BE2C (cell line): ENCODE measurements at regions not wholly inside any gene's neighbourhood (a gene's known extent, or its start where the extent isn't known, plus 50 kb on each side); places are given as distances from the start of the nearest gene placed in this dataset.

Source experiments
- DNase-seq: peaks from one replicate; pipeline ENCODE4 v3.0.0-alpha.2; 2020
- H3K27me3 ChIP-seq: fragments of 250-450 bp; sonication (Bioruptor Pico); 2 replicates; pipeline ENCODE4 v1.5.1; 2020; ENCODE audit warnings: mild to moderate bottlenecking
- H3K36me3 ChIP-seq: fragments of 250-450 bp; sonication (Bioruptor Pico); 2 replicates; pipeline ENCODE4 v1.5.1; 2020; ENCODE audit warnings: mild to moderate bottlenecking
- H3K4me1 ChIP-seq: fragments of 250-450 bp; sonication (Bioruptor Pico); 2 replicates; pipeline ENCODE4 v1.5.1; 2020
- H3K4me3 ChIP-seq: 2 replicates; pipeline ENCODE4 v1.5.1; 2011; ENCODE audit warnings: low read depth, low read length
- H3K9me3 ChIP-seq: fragments of 250-450 bp; sonication (Bioruptor Pico); 2 replicates; pipeline ENCODE4 v1.5.1; 2020
- CTCF ChIP-seq: IDR thresholded peaks from 2 replicates; pipeline ENCODE4 v1.5.1; 2012; ENCODE audit warnings: mild to moderate bottlenecking, low read depth, low read length

GRCh38 chr1:192100686-192101468, 57.4 kb upstream of the RGS18 start:
- no peak overlapping the region for H3K4me3 ChIP-seq
- H3K27me3 ChIP-seq = no peaks in the 10 kb centered on the region
- H3K9me3 ChIP-seq = no peaks in the 10 kb centered on the region
- H3K36me3 ChIP-seq = no peaks in the 10 kb centered on the region
- H3K4me1 ChIP-seq = no peaks in the 10 kb centered on the region
- no peak for TF ChIP-seq CTCF
- DNase-seq = no peak

- no peaks in the 10 kb centered on the region for H3K9me3 ChIP-seq
- no peaks in the 10 kb centered on the region for H3K4me1 ChIP-seq
- DNase-seq = no peak
- no peaks in the 10 kb centered on the region for H3K36me3 ChIP-seq
- no peak for TF ChIP-seq CTCF
- H3K27me3 ChIP-seq = no peaks in the 10 kb centered on the region
- no peak overlapping the region for H3K4me3 ChIP-seq
Observed at GRCh38 chr1:192104128-192104527, 54.1 kb upstream of the RGS18 start.

- Histone ChIP-seq H3K4me3 (no peak overlapping the region), H3K9me3 (no peaks in the 10 kb centered on the region), H3K27me3 (no peaks in the 10 kb centered on the region), H3K4me1 (no peaks in the 10 kb centered on the region), H3K36me3 (no peaks in the 10 kb centered on the region)
- no peak for DNase-seq
- TF ChIP-seq CTCF = no peak
Observed at GRCh38 chr1:192104852-192105251, 53.4 kb upstream of the RGS18 start.

GRCh38 chr1:192108161-192108560, 50.1 kb upstream of the RGS18 start:
- Histone ChIP-seq H3K36me3 (no peaks in the 10 kb centered on the region), H3K4me1 (no peaks in the 10 kb centered on the region), H3K27me3 (no peaks in the 10 kb centered on the region), H3K9me3 (no peaks in the 10 kb centered on the region), H3K4me3 (no peak overlapping the region)
- no peak for TF ChIP-seq CTCF
- DNase-seq = no peak
